ENCODE measurements at regions not wholly inside any gene's neighbourhood (a gene's known extent, or its start where the extent isn't known, plus 50 kb on each side); places are given as distances from the start of the nearest gene placed in this dataset.

DNA sequence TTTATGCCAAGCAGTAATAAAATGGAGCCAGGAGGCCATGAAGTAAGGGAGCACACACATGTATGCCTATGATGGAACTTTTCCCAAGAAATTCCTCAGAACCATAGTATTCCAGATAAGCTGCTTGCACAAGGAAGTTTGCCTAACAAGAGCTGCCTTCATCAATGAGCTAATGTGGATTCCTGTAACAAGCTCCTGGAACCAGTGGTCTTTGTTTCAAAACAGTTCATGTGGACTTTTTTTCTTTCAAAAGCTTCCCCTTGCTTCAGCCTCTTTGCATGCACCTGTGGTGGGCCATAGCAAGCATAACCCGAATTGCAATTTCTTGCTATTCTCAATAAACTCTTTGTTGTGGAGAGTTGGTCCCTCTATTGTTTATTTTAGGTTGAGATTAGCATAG, 359.6 kb downstream of the UTRN start:
- intact Hi-C loops (cut with micrococcal nuclease; ENCODE audit: unreplicated experiment) = no loop called here
- Mint-ChIP-seq H3K36me3 (ENCODE audit: insufficient read depth, unreplicated experiment) (peaks cover 4% of the 10 kb centered on the region), H3K9me3 (ENCODE audit: low read depth, unreplicated experiment) (no peaks in the 10 kb centered on the region), H3K27me3 (ENCODE audit: unreplicated experiment) (no peaks in the 10 kb centered on the region), H3K4me3 (ENCODE audit: low read depth, unreplicated experiment) (no peak overlapping the region), H3K4me1 (ENCODE audit: low read depth, unreplicated experiment) (peaks cover 34% of the 10 kb centered on the region), H3K27ac (ENCODE audit: unreplicated experiment) (no peak overlapping the region)
- TF ChIP-seq, protein P1, sequence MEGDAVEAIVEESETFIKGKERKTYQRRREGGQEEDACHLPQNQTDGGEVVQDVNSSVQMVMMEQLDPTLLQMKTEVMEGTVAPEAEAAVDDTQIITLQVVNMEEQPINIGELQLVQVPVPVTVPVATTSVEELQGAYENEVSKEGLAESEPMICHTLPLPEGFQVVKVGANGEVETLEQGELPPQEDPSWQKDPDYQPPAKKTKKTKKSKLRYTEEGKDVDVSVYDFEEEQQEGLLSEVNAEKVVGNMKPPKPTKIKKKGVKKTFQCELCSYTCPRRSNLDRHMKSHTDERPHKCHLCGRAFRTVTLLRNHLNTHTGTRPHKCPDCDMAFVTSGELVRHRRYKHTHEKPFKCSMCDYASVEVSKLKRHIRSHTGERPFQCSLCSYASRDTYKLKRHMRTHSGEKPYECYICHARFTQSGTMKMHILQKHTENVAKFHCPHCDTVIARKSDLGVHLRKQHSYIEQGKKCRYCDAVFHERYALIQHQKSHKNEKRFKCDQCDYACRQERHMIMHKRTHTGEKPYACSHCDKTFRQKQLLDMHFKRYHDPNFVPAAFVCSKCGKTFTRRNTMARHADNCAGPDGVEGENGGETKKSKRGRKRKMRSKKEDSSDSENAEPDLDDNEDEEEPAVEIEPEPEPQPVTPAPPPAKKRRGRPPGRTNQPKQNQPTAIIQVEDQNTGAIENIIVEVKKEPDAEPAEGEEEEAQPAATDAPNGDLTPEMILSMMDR (IDR thresholded peaks at IDR 0.05; ENCODE audit: unreplicated experiment) = no peak
- BruUV-seq (replicated peaks) = no TSS peak
- DNase-seq = no peak
- CTCF ChIA-PET = no interaction called here

DNA sequence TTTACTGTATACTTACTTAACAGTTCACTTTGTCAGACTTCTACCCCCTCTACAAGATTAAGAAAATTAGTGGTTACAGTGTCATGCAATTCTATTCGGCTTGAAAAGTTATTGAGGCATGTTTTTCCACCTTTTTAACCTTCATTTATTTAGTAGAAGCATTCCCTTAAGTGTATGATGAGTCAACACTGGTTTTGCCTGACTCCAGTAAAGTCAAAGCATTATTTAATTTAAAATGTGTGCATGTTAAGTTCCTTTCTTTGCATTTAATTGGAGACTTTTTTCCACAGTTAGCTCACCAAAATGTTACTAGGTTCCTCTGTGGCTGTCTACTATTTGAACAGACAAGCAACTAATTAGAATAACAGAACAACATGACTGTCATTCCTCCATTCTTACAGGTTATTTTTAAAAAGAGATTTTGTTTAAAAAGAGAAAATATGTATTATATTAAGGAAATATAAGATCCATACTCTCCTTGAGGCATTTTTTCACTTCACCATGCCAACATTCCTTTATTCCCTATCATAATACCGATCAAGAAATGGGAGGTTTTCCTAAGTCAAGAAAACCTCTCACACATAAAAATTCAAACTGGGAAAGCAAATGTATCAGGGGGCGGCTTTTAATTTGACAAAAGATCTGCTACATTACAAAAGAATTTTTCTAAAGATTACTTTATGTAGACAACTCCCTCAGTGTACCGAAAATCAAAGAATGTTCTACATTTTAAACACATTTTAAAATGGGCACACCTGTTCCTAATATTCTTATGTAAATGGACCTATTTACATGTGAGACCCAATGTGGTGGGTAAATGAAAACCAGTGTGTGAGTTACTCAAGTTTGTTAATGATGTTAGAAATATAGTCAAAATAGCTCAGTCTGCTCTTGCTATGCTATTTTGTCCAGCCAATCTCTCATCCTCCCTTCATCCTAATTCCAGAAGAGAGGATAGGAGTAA, 361.2 kb downstream of the UTRN start:
- DNase-seq = no peak
- CTCF ChIA-PET = no interaction called here
- TF ChIP-seq, protein P1 (IDR thresholded peaks at IDR 0.05; ENCODE audit: unreplicated experiment) = no peak
- no TSS peak for BruUV-seq (replicated peaks)
- Mint-ChIP-seq H3K27me3 (ENCODE audit: unreplicated experiment) (no peaks in the 10 kb centered on the region), H3K4me1 (ENCODE audit: low read depth, unreplicated experiment) (peaks cover 33% of the 10 kb centered on the region), H3K36me3 (ENCODE audit: insufficient read depth, unreplicated experiment) (no peaks in the 10 kb centered on the region), H3K9me3 (ENCODE audit: low read depth, unreplicated experiment) (no peaks in the 10 kb centered on the region), H3K4me3 (ENCODE audit: low read depth, unreplicated experiment) (no peak overlapping the region), H3K27ac (ENCODE audit: unreplicated experiment) (no peak overlapping the region)
- intact Hi-C loops (cut with micrococcal nuclease; ENCODE audit: unreplicated experiment) = no loop called here

DNA sequence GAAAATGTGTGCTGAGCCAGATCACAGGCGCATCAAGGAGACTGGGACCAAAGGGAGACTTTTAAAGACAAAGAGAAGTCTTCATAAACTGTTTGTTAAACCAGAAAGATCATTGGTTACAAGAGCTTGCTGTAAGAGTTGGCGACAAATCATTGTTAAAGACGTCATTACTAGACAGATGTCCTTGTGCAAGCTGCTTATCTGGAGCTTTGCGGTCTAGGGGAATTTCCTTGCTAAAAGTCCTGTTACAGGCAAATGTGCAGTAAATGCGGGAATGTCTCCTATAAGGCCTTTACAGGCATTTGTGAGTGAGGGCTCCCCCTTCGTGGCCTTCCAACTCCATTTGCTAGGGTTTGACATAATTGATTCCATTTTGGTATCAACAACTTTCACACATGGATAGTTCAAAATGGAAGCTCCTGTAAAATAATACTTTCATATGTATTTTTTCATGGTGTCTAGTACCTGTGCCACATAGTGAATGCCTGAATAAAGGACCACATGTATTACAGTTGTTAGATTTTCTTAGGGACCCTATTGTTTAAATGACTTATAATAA, 362.4 kb downstream of the UTRN start:
- CTCF ChIA-PET = no interaction called here
- Mint-ChIP-seq H3K4me1 (ENCODE audit: low read depth, unreplicated experiment) (peaks cover 43% of the 10 kb centered on the region), H3K4me3 (ENCODE audit: low read depth, unreplicated experiment) (no peak overlapping the region), H3K27ac (ENCODE audit: unreplicated experiment) (no peak overlapping the region), H3K36me3 (ENCODE audit: insufficient read depth, unreplicated experiment) (no peaks in the 10 kb centered on the region), H3K9me3 (ENCODE audit: low read depth, unreplicated experiment) (no peaks in the 10 kb centered on the region), H3K27me3 (ENCODE audit: unreplicated experiment) (no peaks in the 10 kb centered on the region)
- no TSS peak for BruUV-seq (replicated peaks)
- DNase-seq = no peak
- intact Hi-C loops (cut with micrococcal nuclease; ENCODE audit: unreplicated experiment) = no loop called here
- TF ChIP-seq, protein P1 (IDR thresholded peaks at IDR 0.05; ENCODE audit: unreplicated experiment) = no peak

DNA sequence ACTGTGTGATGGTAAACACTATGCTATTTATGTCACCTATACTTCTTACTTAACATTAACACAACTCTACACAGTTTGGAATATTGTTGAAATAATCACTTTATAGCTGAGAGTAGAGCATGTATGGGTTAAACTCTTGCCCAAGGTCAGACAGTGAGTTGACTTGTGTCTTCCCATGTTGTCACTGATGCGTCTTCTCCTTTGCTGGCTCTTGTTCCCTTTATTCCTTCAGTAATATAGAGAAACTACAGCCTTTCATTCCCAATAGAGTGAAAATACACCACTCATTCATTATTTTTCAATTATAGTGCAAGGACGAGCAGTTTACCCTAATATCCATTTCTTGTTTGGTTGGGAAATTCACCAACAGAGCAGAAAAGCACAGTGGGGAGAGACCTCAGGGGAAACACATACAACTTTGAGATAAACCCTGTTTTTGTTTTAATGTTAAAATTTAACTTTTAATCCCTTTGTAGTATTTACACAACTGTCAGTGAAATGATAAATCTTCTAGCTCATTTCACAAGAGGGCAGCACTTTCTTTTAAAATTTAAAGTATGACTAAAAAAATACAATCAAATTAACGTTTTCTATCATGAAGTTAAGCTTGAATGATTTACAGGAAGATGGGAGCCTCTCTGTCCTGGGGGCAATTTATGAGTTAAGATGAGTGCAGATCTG, 363.0 kb downstream of the UTRN start:
- TF ChIP-seq, protein P1 (IDR thresholded peaks at IDR 0.05; ENCODE audit: unreplicated experiment) = no peak
- DNase-seq = no peak
- Mint-ChIP-seq H3K36me3 (ENCODE audit: insufficient read depth, unreplicated experiment) (no peaks in the 10 kb centered on the region), H3K27ac (ENCODE audit: unreplicated experiment) (no peak overlapping the region), H3K9me3 (ENCODE audit: low read depth, unreplicated experiment) (no peaks in the 10 kb centered on the region), H3K27me3 (ENCODE audit: unreplicated experiment) (no peaks in the 10 kb centered on the region), H3K4me1 (ENCODE audit: low read depth, unreplicated experiment) (peaks cover 50% of the 10 kb centered on the region), H3K4me3 (ENCODE audit: low read depth, unreplicated experiment) (no peak overlapping the region)
- intact Hi-C loops (cut with micrococcal nuclease; ENCODE audit: unreplicated experiment) = no loop called here
- BruUV-seq (replicated peaks) = no TSS peak
- CTCF ChIA-PET = interaction anchor here (0.7 kb wide), 1 partner anchor 1635 kb away, joined by 3 read pairs; no protein-coding TSS in a partner anchor
